Uterus (tissue), 2 donors: ENCODE measurements at regions not wholly inside any gene's neighbourhood (a gene's known extent, or its start where the extent isn't known, plus 50 kb on each side); places are given as distances from the start of the nearest gene placed in this dataset.

ENCODE experiments used
- CTCF ChIP-seq, 4 experiments: fragments of 200-600 bp in 2 of 4; fragments of 450-650 bp in 2 of 4; sonication (generic) in 2 of 4; IDR thresholded peaks; one replicate each; pipeline ENCODE4 v1.5.1; 2016 to 2019; ENCODE audit warnings: antibody characterized with exemption in 4 of 4, mild to moderate bottlenecking in 2 of 4, moderate library complexity in 1 of 4
- POLR2A ChIP-seq, 2 donors: fragments of 450-650 bp; IDR thresholded peaks; one replicate each; pipeline ENCODE4 v1.6.1; 2016; ENCODE audit warnings: antibody characterized with exemption in 2 of 2, mild to moderate bottlenecking in 1 of 2, moderate library complexity in 1 of 2

DNA sequence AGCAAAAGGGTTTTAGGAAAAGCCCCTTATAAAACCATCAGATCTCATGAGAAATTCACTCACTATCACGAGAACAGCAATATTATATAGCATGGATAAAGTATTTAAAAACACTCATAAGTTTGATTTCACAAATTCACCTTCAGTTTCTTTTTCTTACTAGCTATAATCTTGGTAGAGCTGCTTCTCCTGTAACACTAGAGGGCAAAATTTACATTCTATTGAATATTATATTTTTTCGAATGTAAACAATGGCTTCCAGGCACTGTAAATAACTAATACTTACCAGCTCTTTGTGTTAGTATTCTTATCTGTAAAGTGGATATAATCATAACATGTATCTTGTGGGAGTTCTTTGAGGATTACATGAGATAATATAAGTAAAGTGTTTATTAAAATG is 259.6 kb downstream of the CCER1 start:
- no peak for TF ChIP-seq CTCF (IDR thresholded peaks at IDR 0.05)
- no peak for TF ChIP-seq POLR2A (IDR thresholded peaks at IDR 0.05)
